HG02870 (cell line): ENCODE measurements at regions not wholly inside any gene's neighbourhood (a gene's known extent, or its start where the extent isn't known, plus 50 kb on each side); places are given as distances from the start of the nearest gene placed in this dataset.
"Not testable (repeated sequence)": the region's sequence is repeated elsewhere in the genome, so short reads cannot be mapped to it uniquely, and the experiment has no call there.

Experiments
- ATAC-seq: cut with Tn5 transposase; IDR thresholded peaks from one replicate; pipeline ENCODE4 v1.9.1; 2021; ENCODE audit warnings: mild to moderate bottlenecking, moderate library complexity; ENCODE audit not compliant: unreplicated experiment

DNA sequence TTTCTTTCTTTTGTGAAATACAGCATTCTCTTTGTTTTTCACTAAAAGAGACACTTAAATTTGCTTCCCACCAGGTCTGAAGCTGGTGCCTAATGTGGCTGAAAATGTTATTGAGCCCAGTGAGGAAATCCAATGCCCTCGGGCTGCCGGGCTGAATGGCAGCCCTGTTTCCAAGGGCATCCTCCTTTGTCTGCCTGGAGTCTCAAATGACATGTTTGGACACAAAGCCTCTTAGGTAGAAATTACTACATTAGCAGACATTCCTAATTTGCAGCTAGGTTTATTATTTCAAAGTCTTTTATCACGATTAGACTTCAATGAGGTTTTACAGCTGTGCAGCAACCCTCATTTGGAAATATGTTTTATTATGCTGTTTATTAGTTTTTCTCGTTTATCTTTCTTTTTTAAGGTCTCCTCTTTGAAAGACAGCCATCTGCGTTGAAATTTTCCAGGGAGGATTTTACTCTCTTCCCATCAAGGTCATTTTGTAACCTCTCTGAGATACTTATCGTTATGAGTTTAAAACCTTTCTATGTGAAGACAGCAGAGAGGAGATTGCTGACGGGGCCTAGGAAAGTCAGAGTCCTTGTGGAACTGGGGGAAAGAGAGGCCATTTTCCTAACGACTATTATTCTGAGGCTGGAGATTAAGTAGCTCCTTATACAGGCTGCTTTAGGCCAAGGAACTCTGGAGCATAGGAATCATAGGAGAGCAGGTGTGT, 59.0 kb upstream of the ZNF532 start:
- no peak for ATAC-seq

DNA sequence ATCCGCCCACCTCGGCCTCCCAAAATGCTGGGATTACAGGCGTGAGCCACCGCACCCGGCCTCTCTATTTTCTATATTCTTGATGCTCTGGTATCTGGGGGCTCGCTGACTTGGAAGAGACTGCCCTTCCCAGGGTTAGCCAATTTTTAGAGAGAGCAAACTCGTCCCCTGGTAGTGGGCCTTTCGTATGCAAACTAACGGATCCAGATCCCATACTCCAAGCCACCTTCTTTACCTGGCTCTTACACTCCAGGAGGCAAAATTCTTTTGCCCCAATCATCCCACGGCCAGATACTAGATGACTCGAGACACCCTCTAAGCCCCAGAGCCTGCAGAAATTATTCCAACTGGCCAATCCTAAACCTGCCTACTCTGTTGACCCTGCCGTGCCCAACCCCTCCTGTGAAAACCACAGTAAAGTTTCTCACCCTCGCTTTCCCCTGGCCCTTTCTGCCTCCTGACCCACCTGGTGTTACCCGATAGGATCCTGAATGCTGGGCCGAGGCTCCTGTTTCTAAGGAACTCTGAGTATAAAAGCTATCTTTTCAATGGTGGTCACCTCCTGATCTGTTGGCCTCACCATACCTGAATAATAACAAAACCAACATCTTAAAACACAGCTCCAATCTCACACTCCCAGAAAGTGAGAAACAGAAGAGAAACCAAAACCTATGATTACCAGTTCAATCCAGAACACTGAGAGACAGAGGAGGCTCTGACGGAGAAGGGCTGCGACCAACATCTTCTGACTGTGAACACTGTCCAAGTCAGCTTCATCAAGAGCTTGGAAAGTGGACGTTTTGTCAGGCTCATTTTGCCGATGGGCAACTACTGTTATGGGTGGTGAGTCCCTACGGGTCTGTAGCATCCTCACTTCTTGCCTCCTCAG, 57.6 kb upstream of the ZNF532 start:
- peak; percentile 97 for ATAC-seq

DNA sequence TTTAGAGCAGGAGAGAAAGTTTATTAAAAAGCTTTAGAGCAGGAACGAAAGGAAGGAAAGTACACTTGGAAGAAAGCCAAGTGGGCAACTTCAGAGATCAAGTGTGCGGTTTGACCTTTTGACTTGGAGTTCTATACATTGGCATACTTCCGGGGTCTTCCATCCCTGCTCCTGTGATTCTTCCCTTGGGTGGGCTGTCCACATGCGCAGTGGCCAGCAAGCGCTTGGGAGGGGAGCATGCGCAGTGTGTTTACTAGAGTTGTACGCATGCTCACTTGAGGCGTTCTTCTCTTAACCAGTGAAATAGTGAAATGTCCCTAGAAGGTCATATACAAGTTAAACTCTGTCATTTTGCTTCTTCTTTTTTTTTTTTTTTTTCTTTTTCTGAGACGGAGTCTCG, 56.9 kb upstream of the ZNF532 start:
- no peak for ATAC-seq

DNA sequence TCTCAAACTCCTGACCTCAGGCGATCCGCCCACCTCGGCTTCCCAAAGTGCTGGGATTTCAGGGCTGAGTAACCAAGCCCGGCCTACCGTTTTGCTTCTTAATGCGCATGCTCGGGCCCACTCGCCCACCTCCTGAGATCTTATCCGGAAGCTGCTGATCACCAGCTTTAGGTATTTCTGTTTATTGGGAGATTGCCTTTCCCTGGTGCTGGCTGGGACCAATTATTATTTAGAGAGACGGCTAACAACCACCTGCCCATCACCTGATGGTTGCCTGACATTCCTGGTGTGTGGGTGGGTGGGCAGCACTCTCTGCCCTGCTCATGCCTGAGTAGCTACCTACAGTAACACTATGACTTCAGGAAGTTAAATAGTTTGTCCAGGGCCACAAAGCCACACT, 56.3 kb upstream of the ZNF532 start:
- ATAC-seq, result no peak

DNA sequence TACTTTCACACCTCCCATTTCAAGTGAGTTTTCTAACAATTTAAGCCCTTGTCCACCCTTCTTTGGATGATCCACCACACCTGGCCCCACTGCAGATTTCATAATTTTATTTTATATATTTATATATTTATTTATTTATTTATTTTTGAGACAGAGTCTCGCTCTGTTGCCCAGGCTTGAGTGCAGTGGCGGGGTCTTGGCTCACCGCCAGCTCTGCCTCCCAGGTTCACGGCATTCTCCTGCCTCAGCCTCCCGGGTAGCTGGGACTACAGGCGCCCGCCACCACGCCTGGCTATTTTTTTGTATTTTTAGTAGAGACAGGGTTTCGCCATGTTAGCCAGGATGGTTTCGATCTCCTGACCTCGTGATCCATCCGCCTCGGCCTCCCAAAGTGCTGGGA, 52.8 kb upstream of the ZNF532 start:
- not testable (repeated sequence) for ATAC-seq

DNA sequence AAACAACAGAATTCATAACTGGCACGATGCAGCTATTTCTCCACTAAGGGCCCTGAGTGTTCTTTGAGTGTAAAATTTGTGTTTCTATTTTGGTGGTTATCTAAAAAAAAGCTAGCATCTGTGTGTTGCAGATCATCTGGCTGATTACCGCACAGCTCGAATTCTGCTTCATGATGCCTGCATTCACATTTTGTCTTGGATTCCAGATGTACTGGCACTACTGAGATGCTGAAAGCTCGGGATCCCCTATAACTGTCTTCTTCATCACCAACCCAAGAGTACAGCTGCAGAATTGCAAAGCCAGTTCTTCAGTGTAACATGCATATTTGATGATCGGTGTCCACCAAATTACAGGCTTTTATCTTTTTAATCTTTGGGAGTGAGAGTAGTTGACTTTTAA, 51.6 kb upstream of the ZNF532 start:
- ATAC-seq, result no peak

DNA sequence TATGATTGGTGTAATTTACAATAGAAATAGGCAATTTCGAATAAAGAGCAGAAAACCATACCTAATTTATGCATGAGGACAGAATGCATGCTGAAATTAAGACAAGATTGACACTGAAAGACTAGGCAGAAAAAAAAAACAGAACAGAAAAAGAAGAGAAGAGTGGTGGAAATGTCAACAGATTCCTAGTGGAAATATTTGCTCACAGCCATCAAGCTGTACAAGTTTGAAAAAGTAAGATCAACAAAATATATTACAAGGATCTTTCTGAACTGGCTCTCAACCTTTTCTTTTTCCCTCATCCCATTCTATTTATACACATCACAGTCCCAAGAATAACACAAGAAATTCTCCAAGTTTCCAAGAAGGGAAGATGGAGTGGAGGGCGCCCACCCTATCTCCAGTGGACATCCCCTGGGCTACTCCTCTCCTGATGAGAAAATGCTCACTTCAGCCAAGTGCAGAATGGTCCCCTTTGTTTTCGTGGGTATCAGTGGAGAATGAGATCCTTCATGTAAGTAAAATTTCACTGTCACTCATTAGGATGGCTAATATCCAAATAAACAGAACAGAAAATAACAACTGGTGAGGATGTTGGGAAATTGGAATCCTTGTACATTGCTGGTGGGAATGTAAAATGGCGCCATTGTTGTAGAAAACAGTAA, 51.0 kb upstream of the ZNF532 start:
- no peak for ATAC-seq

DNA sequence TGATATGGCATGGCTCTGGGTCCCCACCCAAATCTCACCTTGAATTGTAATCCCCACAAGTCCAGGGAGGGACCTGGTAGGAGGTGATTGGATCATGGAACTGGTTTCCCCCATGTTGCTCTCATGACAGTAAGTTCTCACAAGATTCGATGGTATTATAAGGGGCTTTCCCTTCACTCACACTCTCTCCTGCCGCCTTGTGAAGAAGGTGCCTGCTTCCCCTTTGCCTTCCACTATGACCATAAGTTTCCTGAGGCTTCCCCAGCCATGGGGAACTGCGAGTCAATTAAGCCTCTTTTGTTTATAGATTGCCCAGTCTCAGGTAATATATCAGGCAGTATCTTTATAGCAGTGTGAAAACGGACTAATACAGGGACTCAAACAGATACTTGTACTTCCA, 50.4 kb upstream of the ZNF532 start:
- no peak for ATAC-seq
